AG04450 (cell line): ENCODE measurements at regions not wholly inside any gene's neighbourhood (a gene's known extent, or its start where the extent isn't known, plus 50 kb on each side); places are given as distances from the start of the nearest gene placed in this dataset.

Experiments
- CTCF ChIA-PET: fragments of 300-600, 350-600 bp; formaldehyde crosslinking; extraction: SDS; loops from one replicate; lab custom pipeline; 2022; ENCODE audit warnings: antibody characterized with exemption, inconsistent platforms; lab: Charles Lee
- POLR2A ChIA-PET: fragments of 350-600 bp; formaldehyde crosslinking; extraction: SDS; loops from one replicate; lab custom pipeline; 2021; ENCODE audit warnings: antibody characterized with exemption, inconsistent platforms; lab: Yijun Ruan, JAX
- DNase-seq: peaks from one replicate; pipeline ENCODE4 v3.0.0-alpha.2; 2011; ENCODE audit warnings: low read depth, low spot score
- H3K27ac ChIP-seq: one replicate; pipeline ENCODE4 v1.5.1; 2012; ENCODE audit warnings: low read depth, low read length, control low read depth
- H3K27me3 ChIP-seq: one replicate; pipeline ENCODE4 v1.6.0; 2012; ENCODE audit warnings: low read length; ENCODE audit not compliant: control insufficient read depth, insufficient read depth
- H3K4me3 ChIP-seq: 2 replicates; pipeline ENCODE4 v1.5.1; 2011; ENCODE audit warnings: mild to moderate bottlenecking, low read depth, low read length, control low read depth
- H3K9me3 ChIP-seq: 2 replicates; pipeline ENCODE4 v1.5.1; 2012; ENCODE audit warnings: low read length; ENCODE audit not compliant: control insufficient read depth, insufficient read depth
- TF ChIP-seq, protein P1 (sequence below): IDR thresholded peaks from 2 replicates; pipeline ENCODE4 v1.5.1; 2011; ENCODE audit warnings: low read depth, low read length, control low read depth, inconsistent platforms

DNA sequence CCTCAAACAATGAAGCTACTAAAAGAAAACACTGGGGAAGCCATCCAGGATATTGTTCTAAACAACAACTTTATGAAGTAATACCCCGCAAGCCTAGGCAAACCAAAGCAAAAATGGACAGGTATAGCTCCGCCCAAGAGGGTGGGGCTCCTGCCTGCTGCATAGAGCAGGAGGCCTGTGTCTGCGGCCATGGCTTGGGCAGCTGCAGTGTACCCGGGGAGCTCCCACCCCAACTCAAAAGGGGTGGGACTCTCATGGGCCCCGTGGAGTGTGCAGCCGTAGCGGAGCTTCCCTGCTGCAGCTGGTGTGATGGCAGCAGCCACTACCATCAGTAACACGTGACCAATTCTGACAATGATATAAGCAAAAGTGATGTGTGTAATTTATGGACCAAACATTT, 264.2 kb upstream of the KITLG start:
- no peak overlapping the region for H3K27ac ChIP-seq
- ChIA-PET POLR2A (no interaction called here), CTCF (no interaction called here)
- no peaks in the 10 kb centered on the region for H3K27me3 ChIP-seq
- H3K4me3 ChIP-seq = no peak overlapping the region
- H3K9me3 ChIP-seq = no peaks in the 10 kb centered on the region; the same call in 1 of the 2 replicates
- DNase-seq = no peak
- TF ChIP-seq, protein P1, sequence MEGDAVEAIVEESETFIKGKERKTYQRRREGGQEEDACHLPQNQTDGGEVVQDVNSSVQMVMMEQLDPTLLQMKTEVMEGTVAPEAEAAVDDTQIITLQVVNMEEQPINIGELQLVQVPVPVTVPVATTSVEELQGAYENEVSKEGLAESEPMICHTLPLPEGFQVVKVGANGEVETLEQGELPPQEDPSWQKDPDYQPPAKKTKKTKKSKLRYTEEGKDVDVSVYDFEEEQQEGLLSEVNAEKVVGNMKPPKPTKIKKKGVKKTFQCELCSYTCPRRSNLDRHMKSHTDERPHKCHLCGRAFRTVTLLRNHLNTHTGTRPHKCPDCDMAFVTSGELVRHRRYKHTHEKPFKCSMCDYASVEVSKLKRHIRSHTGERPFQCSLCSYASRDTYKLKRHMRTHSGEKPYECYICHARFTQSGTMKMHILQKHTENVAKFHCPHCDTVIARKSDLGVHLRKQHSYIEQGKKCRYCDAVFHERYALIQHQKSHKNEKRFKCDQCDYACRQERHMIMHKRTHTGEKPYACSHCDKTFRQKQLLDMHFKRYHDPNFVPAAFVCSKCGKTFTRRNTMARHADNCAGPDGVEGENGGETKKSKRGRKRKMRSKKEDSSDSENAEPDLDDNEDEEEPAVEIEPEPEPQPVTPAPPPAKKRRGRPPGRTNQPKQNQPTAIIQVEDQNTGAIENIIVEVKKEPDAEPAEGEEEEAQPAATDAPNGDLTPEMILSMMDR = no peak

- CTCF ChIA-PET = no interaction called here
- Histone ChIP-seq H3K4me3 (no peak overlapping the region), H3K27ac (no peak overlapping the region), H3K27me3 (no peaks in the 10 kb centered on the region), H3K9me3 (peaks cover 8% of the 10 kb centered on the region)
- TF ChIP-seq, protein P1 = no peak
- POLR2A ChIA-PET = no interaction called here
- DNase-seq = no peak
Measured at GRCh38 chr12:88842314-88842713, 262.0 kb upstream of the KITLG start.

DNA sequence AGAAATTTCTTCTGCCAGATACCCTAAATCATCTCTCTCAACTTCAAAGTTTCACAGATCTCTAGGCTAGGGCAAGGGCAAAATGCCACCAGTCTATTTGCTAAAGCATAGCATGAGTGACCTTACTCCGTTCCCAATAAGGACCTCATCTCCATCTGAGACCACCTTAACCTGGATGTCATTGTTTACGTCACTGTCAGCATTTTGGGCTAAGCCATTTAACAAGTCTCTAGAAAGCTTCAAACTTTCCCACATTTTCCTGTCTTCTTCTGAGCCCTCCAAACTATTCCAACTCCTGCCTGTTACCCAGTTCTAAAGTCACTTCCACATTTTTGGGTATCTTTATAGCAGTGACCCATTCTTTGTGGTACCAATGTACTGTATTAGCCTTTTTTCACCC, 259.2 kb upstream of the KITLG start:
- Histone ChIP-seq H3K4me3 (no peak overlapping the region), H3K9me3 (peaks cover 8% of the 10 kb centered on the region), H3K27ac (no peak overlapping the region), H3K27me3 (no peaks in the 10 kb centered on the region)
- TF ChIP-seq, protein P1 = no peak
- ChIA-PET CTCF (no interaction called here), POLR2A (no interaction called here)
- no peak for DNase-seq

DNA sequence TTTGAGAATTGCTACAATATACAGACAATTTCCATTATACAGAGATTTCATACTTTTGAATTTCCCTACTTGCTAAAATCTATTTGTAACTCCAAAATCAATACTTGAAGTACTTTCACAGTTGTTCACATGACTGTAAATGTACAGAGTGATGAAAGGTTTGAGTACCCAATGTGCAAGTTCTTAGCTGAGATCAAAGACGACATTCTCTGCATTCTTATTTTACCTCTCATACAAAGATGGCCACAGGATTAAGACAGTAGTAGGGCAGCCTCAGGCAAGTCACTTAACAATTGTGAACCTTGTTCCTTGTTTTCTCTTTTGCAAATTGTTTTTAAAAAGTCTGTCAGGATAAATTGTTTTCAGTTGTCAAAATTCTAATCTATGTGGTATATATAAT, 255.9 kb upstream of the KITLG start:
- Histone ChIP-seq H3K27ac (no peak overlapping the region), H3K4me3 (no peak overlapping the region), H3K9me3 (peaks cover 8% of the 10 kb centered on the region), H3K27me3 (no peaks in the 10 kb centered on the region)
- CTCF ChIA-PET = no interaction called here
- TF ChIP-seq, protein P1 = no peak
- DNase-seq = no peak
- POLR2A ChIA-PET = no interaction called here

GRCh38 chr12:88834226-88834625, 254.0 kb upstream of the KITLG start:
- Histone ChIP-seq H3K9me3 (peaks cover 8% of the 10 kb centered on the region), H3K4me3 (no peak overlapping the region), H3K27ac (no peak overlapping the region), H3K27me3 (no peaks in the 10 kb centered on the region)
- TF ChIP-seq, protein P1 = no peak
- CTCF ChIA-PET = no interaction called here
- DNase-seq = no peak
- POLR2A ChIA-PET = no interaction called here
